ENCODE measurements at regions not wholly inside any gene's neighbourhood (a gene's known extent, or its start where the extent isn't known, plus 50 kb on each side); places are given as distances from the start of the nearest gene placed in this dataset.

DNA sequence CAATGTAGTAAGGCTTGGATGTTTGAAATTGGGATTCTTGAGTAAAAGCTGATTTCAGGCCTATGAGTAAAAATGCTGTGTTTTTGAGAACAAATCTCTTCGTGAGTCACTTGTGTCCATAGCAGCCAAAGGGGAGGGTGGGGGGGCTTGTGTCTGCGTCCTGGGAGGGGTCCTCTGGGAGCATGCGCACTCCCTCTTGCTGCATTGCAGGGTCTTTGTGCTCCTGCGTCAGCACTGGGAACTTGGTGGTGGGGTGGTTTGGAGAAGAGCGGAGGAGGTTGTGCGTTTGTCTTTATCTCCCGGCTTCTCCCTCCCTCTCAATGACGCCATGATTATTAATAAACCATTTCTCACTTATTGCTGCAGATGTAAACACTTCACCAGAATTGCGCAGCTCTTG lies 75.9 kb upstream of the NDN start (continued):
- TF ChIP-seq, protein P1, sequence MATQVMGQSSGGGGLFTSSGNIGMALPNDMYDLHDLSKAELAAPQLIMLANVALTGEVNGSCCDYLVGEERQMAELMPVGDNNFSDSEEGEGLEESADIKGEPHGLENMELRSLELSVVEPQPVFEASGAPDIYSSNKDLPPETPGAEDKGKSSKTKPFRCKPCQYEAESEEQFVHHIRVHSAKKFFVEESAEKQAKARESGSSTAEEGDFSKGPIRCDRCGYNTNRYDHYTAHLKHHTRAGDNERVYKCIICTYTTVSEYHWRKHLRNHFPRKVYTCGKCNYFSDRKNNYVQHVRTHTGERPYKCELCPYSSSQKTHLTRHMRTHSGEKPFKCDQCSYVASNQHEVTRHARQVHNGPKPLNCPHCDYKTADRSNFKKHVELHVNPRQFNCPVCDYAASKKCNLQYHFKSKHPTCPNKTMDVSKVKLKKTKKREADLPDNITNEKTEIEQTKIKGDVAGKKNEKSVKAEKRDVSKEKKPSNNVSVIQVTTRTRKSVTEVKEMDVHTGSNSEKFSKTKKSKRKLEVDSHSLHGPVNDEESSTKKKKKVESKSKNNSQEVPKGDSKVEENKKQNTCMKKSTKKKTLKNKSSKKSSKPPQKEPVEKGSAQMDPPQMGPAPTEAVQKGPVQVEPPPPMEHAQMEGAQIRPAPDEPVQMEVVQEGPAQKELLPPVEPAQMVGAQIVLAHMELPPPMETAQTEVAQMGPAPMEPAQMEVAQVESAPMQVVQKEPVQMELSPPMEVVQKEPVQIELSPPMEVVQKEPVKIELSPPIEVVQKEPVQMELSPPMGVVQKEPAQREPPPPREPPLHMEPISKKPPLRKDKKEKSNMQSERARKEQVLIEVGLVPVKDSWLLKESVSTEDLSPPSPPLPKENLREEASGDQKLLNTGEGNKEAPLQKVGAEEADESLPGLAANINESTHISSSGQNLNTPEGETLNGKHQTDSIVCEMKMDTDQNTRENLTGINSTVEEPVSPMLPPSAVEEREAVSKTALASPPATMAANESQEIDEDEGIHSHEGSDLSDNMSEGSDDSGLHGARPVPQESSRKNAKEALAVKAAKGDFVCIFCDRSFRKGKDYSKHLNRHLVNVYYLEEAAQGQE (IDR thresholded peaks at IDR 0.05; ENCODE audit: low read depth) = no peak
- TF ChIP-seq ZNF274 (IDR thresholded peaks at IDR 0.05; ENCODE audit: low read depth, low read length) = no peak
- no peak for TF ChIP-seq JUND (IDR thresholded peaks at IDR 0.05)
- TF ChIP-seq ZFX (IDR thresholded peaks at IDR 0.05) = no peak
- no peak for TF ChIP-seq EZH2phosphoT487 (IDR thresholded peaks at IDR 0.05; ENCODE audit: borderline replicate concordance)
- TF ChIP-seq YY1 (IDR thresholded peaks at IDR 0.05; ENCODE audit: extremely low read depth, insufficient replicate concordance, low read depth, low read length) = no peak
- no peak for TF ChIP-seq ELF1 (IDR thresholded peaks at IDR 0.05; ENCODE audit: borderline replicate concordance, low read depth)

- no peaks in the 10 kb centered on the region for H3K9me2 ChIP-seq (ENCODE audit: insufficient read depth)
- ChIA-PET RAD21 (ENCODE audit: low non-redundant PET in 1 of 2, low total read pairs in 2 of 2, uncharacterized antibody in 2 of 2, unreplicated experiment in 2 of 2) (no interaction called here), POLR2A (no interaction called here), CTCF (no interaction called here)
- H4K20me1 ChIP-seq (ENCODE audit: insufficient read depth) = no peaks in the 10 kb centered on the region
- H3K27me3 ChIP-seq (ENCODE audit: insufficient read depth, low read length) = no peaks in the 10 kb centered on the region
- intact Hi-C loops (cut with micrococcal nuclease) = no loop called here
- H3K9ac ChIP-seq (ENCODE audit: low read length) = no peak overlapping the region
- H2AFZ ChIP-seq (ENCODE audit: low read depth, low read length, poor library complexity, severe bottlenecking) = no peak overlapping the region
- no TSS peak for BruUV-seq (replicated peaks)
- TF ChIP-seq FOSL1 (IDR thresholded peaks at IDR 0.05; ENCODE audit: low read depth) = no peak
- no peak for TF ChIP-seq SIN3A (IDR thresholded peaks at IDR 0.05; ENCODE audit: low read depth)
- TF ChIP-seq EZH2 (IDR thresholded peaks at IDR 0.05) = no peak
- TF ChIP-seq, protein P2, sequence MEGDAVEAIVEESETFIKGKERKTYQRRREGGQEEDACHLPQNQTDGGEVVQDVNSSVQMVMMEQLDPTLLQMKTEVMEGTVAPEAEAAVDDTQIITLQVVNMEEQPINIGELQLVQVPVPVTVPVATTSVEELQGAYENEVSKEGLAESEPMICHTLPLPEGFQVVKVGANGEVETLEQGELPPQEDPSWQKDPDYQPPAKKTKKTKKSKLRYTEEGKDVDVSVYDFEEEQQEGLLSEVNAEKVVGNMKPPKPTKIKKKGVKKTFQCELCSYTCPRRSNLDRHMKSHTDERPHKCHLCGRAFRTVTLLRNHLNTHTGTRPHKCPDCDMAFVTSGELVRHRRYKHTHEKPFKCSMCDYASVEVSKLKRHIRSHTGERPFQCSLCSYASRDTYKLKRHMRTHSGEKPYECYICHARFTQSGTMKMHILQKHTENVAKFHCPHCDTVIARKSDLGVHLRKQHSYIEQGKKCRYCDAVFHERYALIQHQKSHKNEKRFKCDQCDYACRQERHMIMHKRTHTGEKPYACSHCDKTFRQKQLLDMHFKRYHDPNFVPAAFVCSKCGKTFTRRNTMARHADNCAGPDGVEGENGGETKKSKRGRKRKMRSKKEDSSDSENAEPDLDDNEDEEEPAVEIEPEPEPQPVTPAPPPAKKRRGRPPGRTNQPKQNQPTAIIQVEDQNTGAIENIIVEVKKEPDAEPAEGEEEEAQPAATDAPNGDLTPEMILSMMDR (IDR thresholded peaks at IDR 0.05 in 2 of 3, conservative IDR thresholded peaks at IDR 0.05 in 1 of 3; ENCODE audit: borderline replicate concordance in 1 of 3, insufficient read depth in 1 of 3, low read depth in 2 of 3, low read length in 2 of 3) = no peak
- no peak for TF ChIP-seq EZH2phosphoT487 (IDR thresholded peaks at IDR 0.05; ENCODE audit: borderline replicate concordance)
- no peak for TF ChIP-seq POLR2A (IDR thresholded peaks at IDR 0.05; ENCODE audit: borderline replicate concordance, extremely low read depth, insufficient read depth, insufficient read length)
- no peak for TF ChIP-seq SP1 (IDR thresholded peaks at IDR 0.05; ENCODE audit: low read depth)
- no peak for TF ChIP-seq ZFX (IDR thresholded peaks at IDR 0.05)
- TF ChIP-seq MAX (IDR thresholded peaks at IDR 0.05) = no peak
- H3K9me3 ChIP-seq (ENCODE audit: control insufficient read depth in 1 of 2, insufficient read depth in 1 of 2, low read depth in 1 of 2, low read length in 2 of 2) = peaks cover 11 to 44% of the 10 kb centered on the region in 2 experiments; a peak in 2 of 4 replicates
- H3K79me2 ChIP-seq (ENCODE audit: insufficient read depth, low read length) = no peaks in the 10 kb centered on the region
- no peaks in the 10 kb centered on the region for H3K4me1 ChIP-seq (ENCODE audit: control insufficient read depth in 1 of 2, insufficient read depth in 2 of 2, low read length in 2 of 2)
- H3K36me3 ChIP-seq (ENCODE audit: control insufficient read depth in 1 of 2, insufficient read depth in 2 of 2, low read length in 2 of 2) = no peaks in the 10 kb centered on the region
- no peak overlapping the region for H3K27ac ChIP-seq (ENCODE audit: low read depth, low read length)
- DNase-seq (ENCODE audit: low read depth, low spot score) (no peak), ATAC-seq (no peak)
- H3K4me2 ChIP-seq (ENCODE audit: low read length) = no peak overlapping the region
- H3K4me3 ChIP-seq (replicated peaks in 1 of 2; ENCODE audit: low read depth in 1 of 2, low read length in 2 of 2) = no peak overlapping the region
Measured at GRCh38 chr15:23764306-23764705, 77.2 kb upstream of the NDN start.

Measured in HCT116 (cell line).